GM06990 (cell line): ENCODE measurements at regions not wholly inside any gene's neighbourhood (a gene's known extent, or its start where the extent isn't known, plus 50 kb on each side); places are given as distances from the start of the nearest gene placed in this dataset.
A peak's percentile ranks its signal among the peaks of the same experiment; 100 is the strongest.
"Not testable (repeated sequence)": the region's sequence is repeated elsewhere in the genome, so short reads cannot be mapped to it uniquely, and the experiment has no call there.

Experiments used
- DNase-seq: peaks from one replicate; pipeline ENCODE4 v3.0.0-alpha.2; 2011; ENCODE audit not compliant: insufficient read length; ENCODE audit errors: extremely low read depth
- H3K27me3 ChIP-seq: replicated peaks from 2 replicates; pipeline ENCODE4 v1.6.0; 2011; ENCODE audit warnings: low read length; ENCODE audit not compliant: control insufficient read depth, insufficient read depth
- H3K36me3 ChIP-seq: 2 replicates; pipeline ENCODE4 v1.5.1; 2011; ENCODE audit warnings: low read length; ENCODE audit not compliant: control insufficient read depth, insufficient read depth
- H3K4me3 ChIP-seq: replicated peaks from 2 replicates; pipeline ENCODE4 v1.5.1; 2011; ENCODE audit warnings: low read depth, mild to moderate bottlenecking, control low read depth, low read length
- TF ChIP-seq, protein P1 (sequence below): IDR thresholded peaks from 2 replicates; pipeline ENCODE4 v1.5.1; 2011; ENCODE audit warnings: low read length, control low read depth, mild to moderate bottlenecking, inconsistent platforms; ENCODE audit not compliant: insufficient read depth, poor library complexity, severe bottlenecking

DNA sequence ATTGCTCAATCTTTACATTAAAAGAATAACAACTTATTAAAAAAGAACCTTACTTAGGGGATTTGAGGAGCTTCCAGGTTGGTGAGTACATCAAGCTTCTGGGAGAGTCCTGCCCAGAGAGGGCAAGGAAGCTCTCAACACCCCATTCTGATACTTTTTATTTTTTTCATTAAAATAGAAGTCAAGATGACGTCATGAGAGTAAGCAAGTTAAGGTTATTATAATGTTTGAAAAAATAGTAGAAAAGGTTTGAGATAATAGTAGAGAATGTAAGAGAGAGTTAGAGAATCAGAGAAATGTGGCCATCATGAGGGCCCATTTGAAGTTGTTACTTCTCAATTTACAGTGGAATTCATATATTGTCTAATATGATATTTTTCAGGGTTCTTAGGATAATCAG lies 221.0 kb upstream of the SLC16A7 start:
- TF ChIP-seq, protein P1, sequence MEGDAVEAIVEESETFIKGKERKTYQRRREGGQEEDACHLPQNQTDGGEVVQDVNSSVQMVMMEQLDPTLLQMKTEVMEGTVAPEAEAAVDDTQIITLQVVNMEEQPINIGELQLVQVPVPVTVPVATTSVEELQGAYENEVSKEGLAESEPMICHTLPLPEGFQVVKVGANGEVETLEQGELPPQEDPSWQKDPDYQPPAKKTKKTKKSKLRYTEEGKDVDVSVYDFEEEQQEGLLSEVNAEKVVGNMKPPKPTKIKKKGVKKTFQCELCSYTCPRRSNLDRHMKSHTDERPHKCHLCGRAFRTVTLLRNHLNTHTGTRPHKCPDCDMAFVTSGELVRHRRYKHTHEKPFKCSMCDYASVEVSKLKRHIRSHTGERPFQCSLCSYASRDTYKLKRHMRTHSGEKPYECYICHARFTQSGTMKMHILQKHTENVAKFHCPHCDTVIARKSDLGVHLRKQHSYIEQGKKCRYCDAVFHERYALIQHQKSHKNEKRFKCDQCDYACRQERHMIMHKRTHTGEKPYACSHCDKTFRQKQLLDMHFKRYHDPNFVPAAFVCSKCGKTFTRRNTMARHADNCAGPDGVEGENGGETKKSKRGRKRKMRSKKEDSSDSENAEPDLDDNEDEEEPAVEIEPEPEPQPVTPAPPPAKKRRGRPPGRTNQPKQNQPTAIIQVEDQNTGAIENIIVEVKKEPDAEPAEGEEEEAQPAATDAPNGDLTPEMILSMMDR, result no peak
- no peak for DNase-seq

DNA sequence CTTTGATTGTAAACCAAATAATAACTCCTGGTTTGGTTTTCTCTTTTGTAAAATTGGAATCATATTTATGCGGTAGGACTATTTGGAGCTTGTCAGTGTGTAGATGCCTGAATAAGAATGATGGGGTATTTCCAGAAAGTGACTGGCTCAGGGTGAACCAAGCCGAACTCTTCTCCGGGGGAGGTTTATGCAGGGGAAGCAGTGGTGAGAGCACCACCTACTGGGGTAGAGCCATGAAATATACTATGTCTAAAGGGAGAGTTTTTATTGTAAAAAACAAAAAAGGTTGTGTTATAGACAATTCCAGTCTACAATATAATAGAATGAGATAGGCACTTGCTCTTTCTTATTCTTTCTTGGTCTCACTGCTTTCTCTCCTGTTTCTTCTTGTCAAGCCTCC lies 222.9 kb upstream of the SLC16A7 start:
- TF ChIP-seq, protein P1, result peak; percentile 42
- Histone ChIP-seq H3K4me3 (no peak overlapping the region), H3K36me3 (no peaks in the 10 kb centered on the region), H3K27me3 (no peaks in the 10 kb centered on the region)
- DNase-seq, result no peak

More for the DNA sequence above, 221.0 kb upstream of the SLC16A7 start:
- no peaks in the 10 kb centered on the region for H3K36me3 ChIP-seq
- H3K4me3 ChIP-seq, result no peak overlapping the region
- H3K27me3 ChIP-seq, result no peaks in the 10 kb centered on the region

DNA sequence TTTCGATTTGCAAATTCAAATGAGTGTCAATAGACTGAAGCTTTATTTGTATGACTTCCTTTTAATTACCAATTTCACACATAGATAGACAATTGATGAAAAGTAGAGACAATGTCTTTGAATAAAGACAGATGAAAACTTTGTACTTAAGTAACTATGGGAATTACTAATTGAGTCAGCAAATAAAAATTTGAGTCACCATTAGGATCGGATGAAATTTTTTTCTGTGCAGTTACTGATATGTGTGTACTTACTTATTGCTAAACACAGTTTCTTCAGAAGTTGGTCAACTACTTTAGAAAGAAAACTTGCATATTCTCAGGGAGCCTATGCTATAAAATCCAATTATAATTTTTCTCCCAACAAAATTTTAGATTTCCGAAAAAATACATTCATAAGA lies 224.9 kb upstream of the SLC16A7 start:
- TF ChIP-seq, protein P1, result no peak
- Histone ChIP-seq H3K27me3 (no peaks in the 10 kb centered on the region), H3K36me3 (no peaks in the 10 kb centered on the region), H3K4me3 (no peak overlapping the region)
- DNase-seq, result no peak

DNA sequence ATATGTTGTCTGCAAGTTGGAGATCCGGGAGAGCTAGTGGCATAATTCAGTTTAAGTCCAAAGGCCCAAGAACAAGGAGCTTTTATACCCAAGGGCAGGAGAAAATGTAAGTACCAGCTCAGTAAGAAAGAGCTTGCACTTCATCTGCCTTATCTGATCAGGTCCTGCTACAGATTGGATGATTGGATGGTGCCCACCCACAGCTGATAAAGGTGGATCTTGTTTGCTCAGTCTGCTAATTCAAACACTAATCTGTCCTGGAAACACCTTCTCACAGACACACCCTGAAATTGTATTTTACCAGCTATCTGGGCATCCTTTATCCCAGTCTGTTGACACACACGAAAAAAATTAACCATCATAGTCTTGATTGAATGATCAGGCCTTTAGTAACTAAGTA lies 230.7 kb upstream of the SLC16A7 start:
- Histone ChIP-seq H3K27me3 (no peaks in the 10 kb centered on the region), H3K36me3 (no peaks in the 10 kb centered on the region), H3K4me3 (no peak overlapping the region)
- DNase-seq, result no peak
- TF ChIP-seq, protein P1, result no peak

DNA sequence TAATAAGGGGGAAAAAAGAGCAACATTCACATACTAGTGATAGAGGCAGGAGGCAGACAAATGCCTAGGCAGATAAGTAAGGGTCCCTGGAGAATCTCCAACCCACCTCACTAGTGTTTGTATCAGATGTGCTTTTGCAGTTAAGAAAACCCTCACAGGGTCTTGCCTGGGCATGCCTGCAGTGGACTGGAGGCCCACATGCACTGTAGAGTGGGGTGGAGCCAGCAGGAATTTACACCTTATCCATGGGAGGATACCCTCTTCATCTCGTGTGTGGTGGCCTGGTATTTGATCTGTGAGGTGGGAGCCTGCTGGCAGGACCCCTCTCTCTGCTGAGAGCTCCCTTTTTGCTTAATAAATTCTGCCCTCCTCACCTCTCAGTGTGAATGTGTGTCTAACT lies 238.0 kb upstream of the SLC16A7 start:
- Histone ChIP-seq H3K4me3 (no peak overlapping the region), H3K27me3 (no peaks in the 10 kb centered on the region), H3K36me3 (no peaks in the 10 kb centered on the region)
- TF ChIP-seq, protein P1, result no peak
- no peak for DNase-seq

DNA sequence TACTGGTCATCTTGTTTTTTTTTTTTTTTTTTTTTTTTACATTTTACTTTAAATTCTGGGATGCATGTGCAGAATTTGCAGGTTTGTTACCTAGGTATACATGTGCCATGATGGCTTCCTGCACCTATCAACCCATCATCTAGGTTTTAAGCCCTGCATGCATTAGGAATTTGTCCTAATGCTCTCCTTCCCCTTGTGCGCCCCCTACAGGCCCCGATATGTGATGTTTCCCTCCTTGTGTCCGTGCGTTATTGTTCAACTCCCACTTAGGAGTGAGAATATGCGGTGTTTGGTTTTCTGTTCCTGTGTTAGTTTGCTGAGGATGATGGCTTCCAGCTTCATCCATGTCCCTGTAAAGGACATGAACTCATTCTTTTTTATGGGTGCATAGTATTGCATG lies 249.6 kb upstream of the SLC16A7 start:
- TF ChIP-seq, protein P1, result peak; percentile 30

More for the DNA sequence above, 249.6 kb upstream of the SLC16A7 start:
- not testable (repeated sequence) for H3K27me3 ChIP-seq, DNase-seq, H3K4me3 ChIP-seq, H3K36me3 ChIP-seq
